HS-5 (cell line): ENCODE measurements at regions not wholly inside any gene's neighbourhood (a gene's known extent, or its start where the extent isn't known, plus 50 kb on each side); places are given as distances from the start of the nearest gene placed in this dataset.
A peak's percentile ranks its signal among the peaks of the same experiment; 100 is the strongest.
"Not testable (repeated sequence)": the region's sequence is repeated elsewhere in the genome, so short reads cannot be mapped to it uniquely, and the experiment has no call there.

Source experiments
- DNase-seq: peaks from one replicate; pipeline ENCODE4 v3.0.0-alpha.2; 2012; ENCODE audit warnings: low read depth

- no peak for DNase-seq
These were observed 187.5 kb upstream of the SPTLC3 start for GRCh38 chr20:12821249-12821648.

GRCh38 chr20:12823734-12824133, 185.0 kb upstream of the SPTLC3 start:
- DNase-seq, result no peak

GRCh38 chr20:12824328-12825225, 184.2 kb upstream of the SPTLC3 start:
- no peak for DNase-seq

GRCh38 chr20:12825226-12825595, 183.6 kb upstream of the SPTLC3 start:
- DNase-seq, result no peak

- no peak for DNase-seq
These were observed 180.9 kb upstream of the SPTLC3 start for GRCh38 chr20:12827816-12828385.

GRCh38 chr20:12829170-12829569, 179.6 kb upstream of the SPTLC3 start:
- DNase-seq, result no peak

GRCh38 chr20:12833861-12834260, 174.9 kb upstream of the SPTLC3 start:
- DNase-seq, result no peak

- DNase-seq, result no peak
These were observed 172.8 kb upstream of the SPTLC3 start for GRCh38 chr20:12835999-12836398.

- no peak for DNase-seq
These were observed 171.1 kb upstream of the SPTLC3 start for GRCh38 chr20:12837646-12838045.

GRCh38 chr20:12838261-12838866, 170.4 kb upstream of the SPTLC3 start:
- DNase-seq, result no peak

GRCh38 chr20:12847872-12848271, 160.9 kb upstream of the SPTLC3 start:
- no peak for DNase-seq

- no peak for DNase-seq
These were observed 159.4 kb upstream of the SPTLC3 start for GRCh38 chr20:12849225-12849910.

GRCh38 chr20:12857643-12858042, 151.1 kb upstream of the SPTLC3 start:
- not testable (repeated sequence) for DNase-seq

GRCh38 chr20:12860619-12861247, 148.0 kb upstream of the SPTLC3 start:
- no peak for DNase-seq

GRCh38 chr20:12869669-12870068, 139.1 kb upstream of the SPTLC3 start:
- DNase-seq, result no peak

GRCh38 chr20:12870588-12870987, 138.2 kb upstream of the SPTLC3 start:
- no peak for DNase-seq

GRCh38 chr20:12874933-12875332, 133.8 kb upstream of the SPTLC3 start:
- no peak for DNase-seq

- DNase-seq, result no peak
These were observed 133.3 kb upstream of the SPTLC3 start for GRCh38 chr20:12875510-12875909.

- DNase-seq, result peak; percentile 60
These were observed 125.8 kb upstream of the SPTLC3 start for GRCh38 chr20:12882832-12883506.

- no peak for DNase-seq
These were observed 125.3 kb upstream of the SPTLC3 start for GRCh38 chr20:12883507-12883885.

- no peak for DNase-seq
These were observed 122.0 kb upstream of the SPTLC3 start for GRCh38 chr20:12886618-12887363.
